ENCODE measurements at regions not wholly inside any gene's neighbourhood (a gene's known extent, or its start where the extent isn't known, plus 50 kb on each side); places are given as distances from the start of the nearest gene placed in this dataset.
A peak's percentile ranks its signal among the peaks of the same experiment; 100 is the strongest.
"Not testable (repeated sequence)": the region's sequence is repeated elsewhere in the genome, so short reads cannot be mapped to it uniquely, and the experiment has no call there.

- Mint-ChIP-seq H3K9me3 (ENCODE audit: low read depth) (no peaks in the 10 kb centered on the region), H3K4me3 (no peak overlapping the region), H3K4me1 (no peaks in the 10 kb centered on the region), H3K36me3 (ENCODE audit: low read depth) (peaks cover 5% of the 10 kb centered on the region), H3K27ac (no peak overlapping the region), H3K27me3 (no peaks in the 10 kb centered on the region)
- POLR2A ChIA-PET = no interaction called here
- no peak for DNase-seq
- intact Hi-C loops (cut with DNase I, micrococcal nuclease) = no loop called here
- CTCF ChIA-PET = interaction anchor here (0.7 kb wide), 1 partner anchor 384 kb away, joined by 3 read pairs; no protein-coding TSS in a partner anchor
- ATAC-seq = no peak
Observed at GRCh38 chr12:124377981-124378509, 83.2 kb downstream of the RFLNA start.

- Mint-ChIP-seq H3K36me3 (ENCODE audit: low read depth) (peaks cover 7% of the 10 kb centered on the region), H3K9me3 (ENCODE audit: low read depth) (no peaks in the 10 kb centered on the region), H3K27ac (no peak overlapping the region), H3K4me1 (no peaks in the 10 kb centered on the region), H3K4me3 (no peak overlapping the region), H3K27me3 (no peaks in the 10 kb centered on the region)
- no peak for DNase-seq
- ATAC-seq = no peak
- CTCF ChIA-PET = no interaction called here
- POLR2A ChIA-PET = no interaction called here
- intact Hi-C loops (cut with DNase I, micrococcal nuclease) = no loop called here
Observed at GRCh38 chr12:124376435-124376834, 81.5 kb downstream of the RFLNA start.

GRCh38 chr12:124375789-124376175 is 80.9 kb downstream of the RFLNA start:
- Mint-ChIP-seq H3K9me3 (ENCODE audit: low read depth) (no peaks in the 10 kb centered on the region), H3K4me1 (no peaks in the 10 kb centered on the region), H3K36me3 (ENCODE audit: low read depth) (peaks cover 7% of the 10 kb centered on the region), H3K27me3 (no peaks in the 10 kb centered on the region), H3K4me3 (no peak overlapping the region), H3K27ac (no peak overlapping the region)
- no peak for ATAC-seq
- ChIA-PET POLR2A (no interaction called here), CTCF (no interaction called here)
- DNase-seq = no peak
- intact Hi-C loops (cut with DNase I, micrococcal nuclease) = no loop called here

GRCh38 chr12:124375141-124375788 is 80.4 kb downstream of the RFLNA start:
- Mint-ChIP-seq H3K27ac (peak overlapping the region; percentile 14), H3K4me1 (no peaks in the 10 kb centered on the region), H3K27me3 (no peaks in the 10 kb centered on the region), H3K9me3 (ENCODE audit: low read depth) (no peaks in the 10 kb centered on the region), H3K4me3 (no peak overlapping the region), H3K36me3 (ENCODE audit: low read depth) (peaks cover 7% of the 10 kb centered on the region)
- ATAC-seq (no peak), DNase-seq (no peak)
- ChIA-PET POLR2A (no interaction called here), CTCF (no interaction called here)
- intact Hi-C loops (cut with DNase I, micrococcal nuclease) = no loop called here

GRCh38 chr12:124374567-124374966 is 79.7 kb downstream of the RFLNA start:
- ChIA-PET CTCF (interaction anchor here (0.6 kb wide), 1 partner anchor 718 kb away, joined by 3 read pairs; no protein-coding TSS in a partner anchor), POLR2A (no interaction called here)
- DNase-seq = no peak
- no peaks in the 10 kb centered on the region for H3K27me3 Mint-ChIP-seq
- H3K36me3 Mint-ChIP-seq (ENCODE audit: low read depth) = peaks cover 7% of the 10 kb centered on the region
- H3K9me3 Mint-ChIP-seq (ENCODE audit: low read depth) = no peaks in the 10 kb centered on the region
- no peak for ATAC-seq
- no peak overlapping the region for H3K4me3 Mint-ChIP-seq
- no peak overlapping the region for H3K27ac Mint-ChIP-seq
- no peaks in the 10 kb centered on the region for H3K4me1 Mint-ChIP-seq
- intact Hi-C loops (cut with DNase I, micrococcal nuclease) = no loop called here

- H3K27me3 Mint-ChIP-seq = no peaks in the 10 kb centered on the region
- CTCF ChIA-PET = interaction anchor here (0.6 kb wide), 1 partner anchor 717 kb away, joined by 3 read pairs; no protein-coding TSS in a partner anchor
- POLR2A ChIA-PET = no interaction called here
- no peak overlapping the region for H3K27ac Mint-ChIP-seq
- DNase-seq = no peak
- intact Hi-C loops (cut with DNase I, micrococcal nuclease) = no loop called here
- H3K4me1 Mint-ChIP-seq = no peaks in the 10 kb centered on the region
- H3K9me3 Mint-ChIP-seq (ENCODE audit: low read depth) = no peaks in the 10 kb centered on the region
- no peak for ATAC-seq
- H3K36me3 Mint-ChIP-seq (ENCODE audit: low read depth) = peaks cover 7% of the 10 kb centered on the region
- no peak overlapping the region for H3K4me3 Mint-ChIP-seq
Observed at GRCh38 chr12:124374147-124374546, 79.3 kb downstream of the RFLNA start.

- H3K27me3 Mint-ChIP-seq, DNase-seq, CTCF ChIA-PET: not testable (repeated sequence)
Observed at GRCh38 chr12:124373701-124374100, 78.8 kb downstream of the RFLNA start.

GRCh38 chr12:124372831-124373230 is 77.9 kb downstream of the RFLNA start:
- POLR2A ChIA-PET = no interaction called here
- CTCF ChIA-PET = no interaction called here
- DNase-seq (no peak), ATAC-seq (no peak)
- Mint-ChIP-seq H3K36me3 (ENCODE audit: low read depth) (peaks cover 5% of the 10 kb centered on the region), H3K9me3 (ENCODE audit: low read depth) (no peaks in the 10 kb centered on the region), H3K27ac (no peak overlapping the region), H3K4me1 (no peaks in the 10 kb centered on the region), H3K4me3 (no peak overlapping the region), H3K27me3 (no peaks in the 10 kb centered on the region)
- intact Hi-C loops (cut with DNase I, micrococcal nuclease) = no loop called here

More at GRCh38 chr12:124373701-124374100, 78.8 kb downstream of the RFLNA start:
- POLR2A ChIA-PET; H3K36me3 Mint-ChIP-seq (ENCODE audit: low read depth); ATAC-seq; H3K9me3 Mint-ChIP-seq (ENCODE audit: low read depth); H3K4me3 Mint-ChIP-seq; H3K4me1 Mint-ChIP-seq; intact Hi-C loops (cut with DNase I, micrococcal nuclease); H3K27ac Mint-ChIP-seq: not testable (repeated sequence)

GRCh38 chr12:124371970-124372555 is 77.2 kb downstream of the RFLNA start:
- Mint-ChIP-seq H3K4me3 (no peak overlapping the region), H3K27me3 (no peaks in the 10 kb centered on the region), H3K9me3 (ENCODE audit: low read depth) (no peaks in the 10 kb centered on the region), H3K4me1 (no peaks in the 10 kb centered on the region), H3K36me3 (ENCODE audit: low read depth) (peaks cover 2% of the 10 kb centered on the region), H3K27ac (no peak overlapping the region)
- ChIA-PET POLR2A (no interaction called here), CTCF (interaction anchor here (0.6 kb wide), 1 partner anchor 171 kb away, joined by 3 read pairs; no protein-coding TSS in a partner anchor)
- intact Hi-C loops (cut with DNase I, micrococcal nuclease) = no loop called here
- DNase-seq = no peak
- ATAC-seq = no peak

GRCh38 chr12:124371366-124371765 is 76.5 kb downstream of the RFLNA start:
- no peak for ATAC-seq
- POLR2A ChIA-PET = no interaction called here
- intact Hi-C loops (cut with DNase I, micrococcal nuclease) = no loop called here
- DNase-seq = no peak
- Mint-ChIP-seq H3K27ac (no peak overlapping the region), H3K4me1 (no peaks in the 10 kb centered on the region), H3K36me3 (ENCODE audit: low read depth) (peaks cover 2% of the 10 kb centered on the region), H3K9me3 (ENCODE audit: low read depth) (no peaks in the 10 kb centered on the region), H3K27me3 (no peaks in the 10 kb centered on the region), H3K4me3 (no peak overlapping the region)
- CTCF ChIA-PET = interaction anchor here (0.6 kb wide), 1 partner anchor 170 kb away, joined by 3 read pairs; no protein-coding TSS in a partner anchor

- POLR2A ChIA-PET = no interaction called here
- intact Hi-C loops (cut with DNase I, micrococcal nuclease) = no loop called here
- DNase-seq = no peak
- no peaks in the 10 kb centered on the region for H3K27me3 Mint-ChIP-seq
- CTCF ChIA-PET = interaction anchor here (0.6 kb wide), 1 partner anchor 79 kb away, joined by 3 read pairs; no protein-coding TSS in a partner anchor
- no peaks in the 10 kb centered on the region for H3K4me1 Mint-ChIP-seq
- no peak overlapping the region for H3K27ac Mint-ChIP-seq
- H3K9me3 Mint-ChIP-seq (ENCODE audit: low read depth) = no peaks in the 10 kb centered on the region
- peaks cover 2% of the 10 kb centered on the region for H3K36me3 Mint-ChIP-seq (ENCODE audit: low read depth)
- ATAC-seq = no peak
- H3K4me3 Mint-ChIP-seq = no peak overlapping the region
Observed at GRCh38 chr12:124370851-124371250, 76.0 kb downstream of the RFLNA start.

GRCh38 chr12:124370384-124370783 is 75.5 kb downstream of the RFLNA start:
- ATAC-seq (no peak), DNase-seq (no peak)
- POLR2A ChIA-PET = no interaction called here
- H3K4me3 Mint-ChIP-seq = no peak overlapping the region
- no peaks in the 10 kb centered on the region for H3K27me3 Mint-ChIP-seq
- no peaks in the 10 kb centered on the region for H3K9me3 Mint-ChIP-seq (ENCODE audit: low read depth)
- no peak overlapping the region for H3K27ac Mint-ChIP-seq
- H3K4me1 Mint-ChIP-seq = no peaks in the 10 kb centered on the region
- CTCF ChIA-PET = interaction anchor here (0.6 kb wide), 1 partner anchor 79 kb away, joined by 3 read pairs; no protein-coding TSS in a partner anchor
- peaks cover 2% of the 10 kb centered on the region for H3K36me3 Mint-ChIP-seq (ENCODE audit: low read depth)
- intact Hi-C loops (cut with DNase I, micrococcal nuclease) = no loop called here

Measured in activated CD4-positive, alpha-beta T cell treated with anti-CD3 and anti-CD28 coated beads for 36 hours (primary cell).